Lower lobe of right lung (tissue), 2 donors: ENCODE measurements at regions not wholly inside any gene's neighbourhood (a gene's known extent, or its start where the extent isn't known, plus 50 kb on each side); places are given as distances from the start of the nearest gene placed in this dataset.

Source experiments
- ATAC-seq, 2 donors: fragments of 200-7000 bp; cut with Tn5 transposase; one replicate each; pipeline ENCODE4 v1.9.1; 2020 to 2022; ENCODE audit warnings: mild to moderate bottlenecking in 2 of 2, moderate library complexity in 2 of 2
- DNase-seq: peaks from one replicate; pipeline ENCODE4 v3.0.0-alpha.2; 2020
- H3K27ac ChIP-seq: fragments of 200-600 bp; one replicate; pipeline ENCODE4 v1.8.0; 2022
- H3K27me3 ChIP-seq: fragments of 200-600 bp; one replicate; pipeline ENCODE4 v1.8.0; 2022; ENCODE audit warnings: low read depth
- H3K36me3 ChIP-seq: fragments of 200-600 bp; one replicate; pipeline ENCODE4 v1.8.0; 2022; ENCODE audit warnings: mild to moderate bottlenecking
- H3K4me1 ChIP-seq: fragments of 200-600 bp; one replicate; pipeline ENCODE4 v1.8.0; 2022
- H3K4me3 ChIP-seq: fragments of 200-600 bp; one replicate; pipeline ENCODE4 v1.8.0; 2022; ENCODE audit warnings: mild to moderate bottlenecking
- H3K9me3 ChIP-seq: fragments of 200-600 bp; one replicate; pipeline ENCODE4 v1.8.0; 2022
- intact Hi-C: fragments of 100-400 bp; cut with DNase I; formaldehyde crosslinking; loops from one replicate; pipeline ENCODE4 v1.11.0; 2022
- TF ChIP-seq, protein P1 (sequence below): fragments of 200-600 bp; IDR thresholded peaks from one replicate; pipeline ENCODE4 v1.8.0; 2022; ENCODE audit warnings: antibody characterized with exemption, mild to moderate bottlenecking
- donor health status: DM: no; HTN: yes; CAD: no; lungs with severe emphysema.

GRCh38 chr12:131487388-131488124 lies 223.3 kb upstream of the SFSWAP start:
- intact Hi-C loops: no loop called here
- Histone ChIP-seq H3K27me3 (no peaks in the 10 kb centered on the region), H3K4me3 (no peak overlapping the region), H3K4me1 (no peaks in the 10 kb centered on the region), H3K36me3 (no peaks in the 10 kb centered on the region), H3K9me3 (no peaks in the 10 kb centered on the region), H3K27ac (no peak overlapping the region)
- ATAC-seq (peak; percentile 78 to 80), DNase-seq (no peak)
- TF ChIP-seq, protein P1, sequence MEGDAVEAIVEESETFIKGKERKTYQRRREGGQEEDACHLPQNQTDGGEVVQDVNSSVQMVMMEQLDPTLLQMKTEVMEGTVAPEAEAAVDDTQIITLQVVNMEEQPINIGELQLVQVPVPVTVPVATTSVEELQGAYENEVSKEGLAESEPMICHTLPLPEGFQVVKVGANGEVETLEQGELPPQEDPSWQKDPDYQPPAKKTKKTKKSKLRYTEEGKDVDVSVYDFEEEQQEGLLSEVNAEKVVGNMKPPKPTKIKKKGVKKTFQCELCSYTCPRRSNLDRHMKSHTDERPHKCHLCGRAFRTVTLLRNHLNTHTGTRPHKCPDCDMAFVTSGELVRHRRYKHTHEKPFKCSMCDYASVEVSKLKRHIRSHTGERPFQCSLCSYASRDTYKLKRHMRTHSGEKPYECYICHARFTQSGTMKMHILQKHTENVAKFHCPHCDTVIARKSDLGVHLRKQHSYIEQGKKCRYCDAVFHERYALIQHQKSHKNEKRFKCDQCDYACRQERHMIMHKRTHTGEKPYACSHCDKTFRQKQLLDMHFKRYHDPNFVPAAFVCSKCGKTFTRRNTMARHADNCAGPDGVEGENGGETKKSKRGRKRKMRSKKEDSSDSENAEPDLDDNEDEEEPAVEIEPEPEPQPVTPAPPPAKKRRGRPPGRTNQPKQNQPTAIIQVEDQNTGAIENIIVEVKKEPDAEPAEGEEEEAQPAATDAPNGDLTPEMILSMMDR: no peak

GRCh38 chr12:131489718-131490117 lies 221.2 kb upstream of the SFSWAP start:
- DNase-seq (no peak), ATAC-seq (no peak)
- Histone ChIP-seq H3K9me3 (no peaks in the 10 kb centered on the region), H3K36me3 (no peaks in the 10 kb centered on the region), H3K4me3 (no peak overlapping the region), H3K27me3 (no peaks in the 10 kb centered on the region), H3K27ac (no peak overlapping the region), H3K4me1 (no peaks in the 10 kb centered on the region)
- TF ChIP-seq, protein P1: no peak
- intact Hi-C loops: no loop called here

DNA sequence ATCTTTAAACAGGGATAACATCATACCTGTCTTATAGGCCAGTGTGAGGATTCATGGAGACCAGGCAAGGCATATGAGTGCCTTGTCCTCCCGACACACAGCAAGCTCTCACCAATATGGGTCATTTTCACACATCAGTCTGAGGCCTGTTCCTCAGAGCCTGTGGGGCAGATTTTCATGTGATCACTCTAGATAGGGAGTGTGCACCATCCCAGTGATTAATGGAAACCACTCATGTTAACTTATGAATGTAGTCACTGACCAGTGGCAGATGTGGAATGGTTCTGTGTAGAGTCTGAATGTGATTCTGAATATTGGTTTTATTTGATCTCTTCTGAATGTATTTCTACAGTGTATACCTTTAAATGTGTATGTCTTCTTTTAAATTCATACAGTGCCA lies 219.7 kb upstream of the SFSWAP start:
- DNase-seq: no peak
- H3K9me3 ChIP-seq: no peaks in the 10 kb centered on the region
- TF ChIP-seq, protein P1: no peak
- no peak for ATAC-seq
- H3K27ac ChIP-seq: no peak overlapping the region
- no peaks in the 10 kb centered on the region for H3K4me1 ChIP-seq
- no peak overlapping the region for H3K4me3 ChIP-seq
- intact Hi-C loops: no loop called here
- H3K27me3 ChIP-seq: no peaks in the 10 kb centered on the region
- H3K36me3 ChIP-seq: no peaks in the 10 kb centered on the region

- TF ChIP-seq, protein P1: no peak
- no peak for DNase-seq
- Histone ChIP-seq H3K4me1 (no peaks in the 10 kb centered on the region), H3K36me3 (no peaks in the 10 kb centered on the region), H3K27ac (no peak overlapping the region), H3K4me3 (no peak overlapping the region), H3K9me3 (no peaks in the 10 kb centered on the region), H3K27me3 (no peaks in the 10 kb centered on the region)
- ATAC-seq: no peak
- intact Hi-C loops: no loop called here
These were observed 218.9 kb upstream of the SFSWAP start for GRCh38 chr12:131491916-131492490.

GRCh38 chr12:131493068-131493826 lies 217.6 kb upstream of the SFSWAP start:
- intact Hi-C loops: no loop called here
- TF ChIP-seq, protein P1: no peak
- Histone ChIP-seq H3K9me3 (no peaks in the 10 kb centered on the region), H3K27ac (no peak overlapping the region), H3K36me3 (no peaks in the 10 kb centered on the region), H3K4me1 (no peaks in the 10 kb centered on the region), H3K27me3 (no peaks in the 10 kb centered on the region), H3K4me3 (no peak overlapping the region)
- ATAC-seq: peak in 1 of 2 donors; percentile 41
- no peak for DNase-seq
